ENCODE measurements at regions not wholly inside any gene's neighbourhood (a gene's known extent, or its start where the extent isn't known, plus 50 kb on each side); places are given as distances from the start of the nearest gene placed in this dataset.

DNA sequence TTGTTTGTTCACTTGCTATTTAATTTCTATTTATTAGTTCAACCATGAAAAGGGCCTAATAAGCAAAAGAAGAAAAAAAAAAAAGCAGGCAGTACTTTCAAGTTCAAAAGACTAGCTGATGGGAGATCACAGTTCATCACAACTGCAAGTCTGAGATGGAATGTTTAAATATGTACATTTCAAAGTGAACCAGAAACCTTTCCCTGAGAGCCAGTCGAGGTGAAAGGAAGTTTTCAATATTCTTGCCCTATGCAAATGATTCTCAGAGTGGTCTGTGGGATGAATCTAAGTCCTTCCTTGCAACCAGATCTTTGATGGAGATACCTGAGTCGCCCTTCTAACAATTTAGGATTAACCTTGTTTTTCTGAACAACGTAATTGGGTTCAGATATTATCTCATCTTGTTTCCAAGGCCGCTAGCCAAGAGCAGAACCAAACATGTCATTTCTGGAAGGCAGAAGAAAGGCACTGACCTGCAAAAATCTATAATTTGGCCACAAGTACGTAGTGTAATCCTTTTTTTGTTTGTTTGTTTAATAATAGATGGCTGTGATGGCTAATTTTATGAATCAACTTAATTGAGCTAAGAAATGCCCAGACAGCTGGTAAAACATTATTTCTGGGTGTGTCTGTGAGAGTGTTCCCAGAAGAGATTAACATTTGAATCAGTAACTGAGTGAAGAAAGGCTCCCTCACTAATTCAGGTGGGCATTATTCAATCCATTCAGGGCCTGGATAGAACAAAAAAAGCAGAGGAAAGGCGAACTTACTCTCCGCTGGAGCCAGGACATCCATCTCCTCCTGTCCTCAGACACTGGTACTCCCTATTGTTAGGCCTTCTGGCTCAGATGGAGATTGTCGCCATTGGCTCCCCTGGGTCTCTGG, 171.1 kb upstream of the TMPO start:
- no peak for DNase-seq (ENCODE audit: low spot score)

DNA sequence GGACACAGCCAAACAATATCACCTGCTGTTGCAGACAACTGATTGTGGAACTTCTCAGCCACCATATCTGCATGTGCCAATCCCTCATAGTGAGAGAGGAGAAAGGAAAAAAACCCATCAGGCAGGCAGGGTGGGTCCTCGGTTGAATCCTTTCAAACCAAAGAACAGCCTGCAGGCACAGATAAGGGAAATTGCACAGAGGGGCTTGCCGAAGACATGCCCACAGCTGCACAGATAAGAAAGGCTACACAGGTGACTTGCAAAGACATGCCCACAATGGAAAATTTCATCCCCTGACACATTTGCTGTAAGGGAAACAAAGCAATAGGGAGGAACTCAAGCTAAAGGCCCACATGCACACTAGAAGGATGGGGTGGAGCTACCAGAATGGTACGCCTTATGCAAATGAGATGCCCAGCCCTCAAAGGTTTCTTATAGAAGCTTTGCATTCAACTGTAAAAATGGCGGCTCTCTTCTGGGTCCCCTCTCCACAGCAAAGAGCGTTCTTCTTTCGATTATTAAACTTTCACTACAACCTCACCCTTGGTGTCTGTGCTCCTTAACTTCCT, 170.0 kb upstream of the TMPO start:
- DNase-seq (ENCODE audit: low spot score): no peak

- DNase-seq (ENCODE audit: low spot score): no peak
Measured at GRCh38 chr12:98351089-98351488, 164.3 kb upstream of the TMPO start.

DNA sequence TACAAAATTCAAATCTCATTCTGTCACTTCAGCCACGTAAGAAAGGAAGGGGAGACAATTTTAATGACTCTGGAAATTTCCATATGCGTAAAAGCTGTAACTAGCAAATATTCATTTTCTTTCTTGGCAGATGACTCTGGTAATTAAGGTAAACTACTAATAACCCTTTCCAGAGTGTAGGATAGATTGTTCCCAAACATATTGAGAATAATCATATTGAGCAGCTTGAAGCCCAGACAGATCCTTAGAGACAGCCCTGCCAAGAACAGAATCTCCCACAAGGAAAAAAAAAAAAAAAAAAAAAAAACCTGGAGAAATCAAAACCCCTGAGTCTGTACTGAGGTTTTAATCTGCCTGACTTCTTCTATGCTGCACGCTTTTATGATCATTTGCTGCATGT, 163.6 kb upstream of the TMPO start:
- DNase-seq (ENCODE audit: low spot score): no peak

DNA sequence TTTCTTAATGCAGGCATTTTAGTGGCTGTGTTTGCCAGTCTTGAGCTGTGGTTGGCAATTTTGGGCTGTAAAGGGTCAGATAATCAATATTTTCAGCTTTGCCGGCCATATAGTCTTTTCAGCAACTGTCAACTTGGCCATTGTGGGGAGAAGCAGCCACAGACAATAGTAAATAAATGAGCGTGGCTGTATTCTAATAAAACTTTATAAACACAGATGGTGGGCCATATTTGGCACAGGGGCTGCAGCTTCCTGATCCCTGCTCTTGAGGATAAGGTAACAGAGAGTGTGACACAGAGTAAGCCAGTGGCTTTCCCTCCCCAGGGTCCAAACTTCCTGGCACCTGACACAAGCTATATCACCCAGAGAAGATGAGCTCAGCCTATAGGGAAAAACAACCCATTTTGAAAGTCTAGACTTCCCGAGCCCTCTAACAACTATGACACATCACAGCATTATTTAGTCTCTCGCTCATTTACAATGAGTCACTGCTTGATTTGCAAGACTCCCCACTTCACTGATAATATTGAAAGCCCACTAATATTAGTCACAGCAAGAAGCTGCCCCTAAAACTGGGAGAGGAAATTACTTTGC, 163.1 kb upstream of the TMPO start:
- no peak for DNase-seq (ENCODE audit: low spot score)

- DNase-seq (ENCODE audit: low spot score): no peak
Measured at GRCh38 chr12:98352835-98353234, 162.6 kb upstream of the TMPO start.

DNA sequence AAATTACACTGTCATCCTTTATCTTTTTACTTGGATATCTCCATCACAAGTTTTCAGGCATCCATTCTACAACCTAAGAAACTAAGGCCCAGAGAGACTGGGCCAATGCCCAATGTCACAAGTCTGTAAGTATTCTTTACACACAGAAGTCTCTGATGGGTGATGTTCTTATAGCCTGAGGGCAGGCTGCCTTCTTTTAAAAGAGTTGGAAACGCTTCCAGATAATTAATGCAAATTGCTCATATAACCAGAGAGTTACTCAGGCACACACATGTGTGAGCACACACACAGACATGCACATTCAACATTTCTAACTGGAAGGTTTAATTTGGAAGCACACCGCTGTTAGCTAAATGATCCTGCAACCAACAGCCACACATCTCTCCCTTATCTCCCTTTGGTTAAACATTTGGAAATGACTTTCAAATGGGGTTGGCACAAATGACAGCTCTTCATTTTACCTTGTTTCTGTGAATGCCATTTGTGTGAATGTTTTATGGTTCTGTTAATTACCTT, 160.8 kb upstream of the TMPO start:
- DNase-seq (ENCODE audit: low spot score): no peak

DNA sequence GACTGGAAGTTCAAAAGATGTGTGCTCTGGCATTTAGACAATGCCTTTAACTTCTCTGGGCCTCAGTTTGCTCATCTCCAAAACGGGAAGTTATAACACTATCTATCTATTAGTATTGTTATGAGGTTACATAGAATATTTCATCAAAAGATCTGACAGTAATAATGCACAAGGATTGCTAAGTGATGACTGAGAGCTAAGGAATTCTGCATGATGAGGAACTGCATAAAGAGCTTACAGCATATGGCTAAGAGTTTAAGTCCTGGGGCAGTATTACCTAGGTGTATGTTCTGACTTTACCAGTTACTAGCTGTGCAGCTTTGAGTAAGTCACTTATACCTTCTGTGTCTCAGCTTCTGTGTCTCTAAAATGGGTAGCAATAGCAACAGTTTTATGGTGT, 160.1 kb upstream of the TMPO start:
- DNase-seq (ENCODE audit: low spot score): no peak

DNA sequence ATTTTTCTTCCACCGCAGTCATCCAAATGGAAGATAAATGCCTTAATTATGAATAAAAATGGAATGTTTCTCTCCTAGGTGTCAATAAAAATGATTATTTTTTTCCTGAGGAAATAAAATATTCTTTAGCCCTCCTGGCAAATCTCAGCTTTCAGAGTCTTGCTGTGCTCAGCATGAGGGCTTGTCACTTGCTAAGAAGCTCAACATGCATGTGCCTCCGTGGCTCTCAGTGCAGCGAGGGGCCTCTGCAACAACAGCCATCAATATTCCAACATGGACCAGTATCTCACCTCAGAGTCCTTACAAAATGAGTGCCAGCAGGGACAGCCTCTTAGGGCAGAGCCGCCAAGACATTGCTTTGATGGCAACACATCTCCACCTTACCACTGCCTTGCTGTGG, 159.5 kb upstream of the TMPO start:
- no peak for DNase-seq (ENCODE audit: low spot score)

DNA sequence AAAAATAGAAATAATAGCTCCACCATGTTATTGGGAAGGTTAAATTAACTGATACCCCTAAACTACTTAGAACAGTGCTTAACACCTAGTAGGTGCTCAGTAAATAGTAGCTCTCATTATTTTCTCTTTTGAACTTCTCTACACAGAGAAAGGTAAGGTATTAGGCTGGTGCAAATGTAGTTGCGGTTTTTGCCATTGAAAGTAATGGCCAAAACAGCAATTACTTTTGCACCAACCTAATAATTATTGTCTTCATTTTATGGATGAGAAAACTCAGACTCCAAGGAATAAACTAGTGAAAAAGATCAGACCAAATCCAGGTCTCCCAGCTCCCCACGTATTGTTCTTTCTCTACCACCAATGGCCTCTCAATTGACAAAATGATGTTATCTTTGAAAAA, 157.2 kb upstream of the TMPO start:
- no peak for DNase-seq (ENCODE audit: low spot score)

DNA sequence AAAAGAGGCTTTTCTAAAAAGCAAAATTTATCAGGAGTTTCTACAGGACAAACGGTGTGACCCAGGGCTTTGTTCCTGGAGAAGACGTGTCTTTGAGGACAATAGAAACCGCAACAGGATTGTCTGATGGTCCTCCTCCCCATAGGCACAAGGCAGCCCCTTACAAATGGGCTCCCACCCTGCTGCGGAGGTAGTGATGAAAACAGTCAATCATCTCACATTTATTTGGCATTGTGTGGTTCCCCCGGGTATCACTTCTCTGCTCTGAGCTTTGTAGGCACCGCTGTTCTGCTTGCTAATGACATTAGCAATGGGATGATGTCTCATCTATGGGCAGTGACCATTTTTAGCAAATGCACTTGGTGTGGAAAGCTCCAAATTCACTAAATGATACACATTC, 155.5 kb upstream of the TMPO start:
- no peak for DNase-seq (ENCODE audit: low spot score)

- DNase-seq (ENCODE audit: low spot score): no peak
Measured at GRCh38 chr12:98360401-98360800, 155.0 kb upstream of the TMPO start.

DNA sequence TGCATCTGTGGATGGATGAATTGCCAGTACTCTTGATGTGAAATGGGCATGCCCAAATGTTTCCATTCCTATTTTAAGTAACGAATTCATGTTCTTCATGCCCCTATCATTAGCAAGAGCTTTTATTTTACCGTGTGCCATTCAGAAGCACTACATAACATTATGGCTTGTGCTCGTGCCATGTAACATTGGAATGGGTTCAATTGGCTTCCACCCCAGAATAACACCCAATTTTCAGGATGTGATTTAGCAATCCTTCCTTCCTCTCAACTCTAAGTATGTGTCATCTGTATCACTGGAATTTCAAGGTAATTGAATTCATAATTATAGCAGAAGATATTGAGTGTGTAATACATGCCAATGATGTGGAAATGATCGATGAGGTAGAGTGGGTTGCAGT, 145.8 kb upstream of the TMPO start:
- DNase-seq (ENCODE audit: low spot score): no peak

DNA sequence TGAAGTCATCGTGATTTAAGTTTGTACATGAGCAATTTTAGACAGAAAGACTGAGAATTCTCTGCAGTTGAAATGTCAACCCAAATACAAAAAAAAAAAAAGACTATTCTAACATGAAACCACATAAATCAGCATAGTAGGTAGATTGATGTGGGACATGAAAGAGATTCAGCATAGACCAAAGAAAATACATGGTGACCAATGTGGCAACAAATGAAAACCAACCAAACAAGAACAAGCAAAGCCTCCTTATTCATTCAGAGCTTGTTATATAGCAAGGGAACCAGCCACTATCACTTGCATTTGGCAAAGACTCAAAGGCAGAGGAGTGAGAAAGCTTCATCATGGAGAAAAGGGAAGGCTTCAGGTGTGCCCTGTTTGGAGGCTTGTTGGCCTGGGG, 144.4 kb upstream of the TMPO start:
- DNase-seq (ENCODE audit: low spot score): no peak

DNA sequence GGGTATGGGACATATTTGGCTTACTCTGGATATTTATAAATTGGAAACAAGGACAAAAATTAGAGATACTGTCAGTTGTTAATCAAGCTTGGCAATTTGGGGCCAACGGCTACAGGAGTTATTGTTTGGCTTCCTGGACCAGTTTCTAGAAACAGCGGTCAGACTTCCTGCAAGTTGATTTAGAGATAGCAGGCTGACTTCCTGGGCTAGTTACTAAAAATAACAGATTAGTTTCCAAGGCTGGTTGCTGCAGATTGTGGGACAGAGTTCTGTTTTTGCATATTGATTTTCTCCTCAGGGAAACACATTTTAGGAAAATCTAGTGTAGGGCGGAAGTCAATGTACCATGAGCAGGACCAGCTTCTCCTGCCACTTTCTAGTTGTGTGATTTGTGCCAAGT, 144.0 kb upstream of the TMPO start:
- DNase-seq (ENCODE audit: low spot score): no peak

GRCh38 chr12:98372340-98373024, 142.9 kb upstream of the TMPO start:
- no peak for DNase-seq (ENCODE audit: low spot score)

DNA sequence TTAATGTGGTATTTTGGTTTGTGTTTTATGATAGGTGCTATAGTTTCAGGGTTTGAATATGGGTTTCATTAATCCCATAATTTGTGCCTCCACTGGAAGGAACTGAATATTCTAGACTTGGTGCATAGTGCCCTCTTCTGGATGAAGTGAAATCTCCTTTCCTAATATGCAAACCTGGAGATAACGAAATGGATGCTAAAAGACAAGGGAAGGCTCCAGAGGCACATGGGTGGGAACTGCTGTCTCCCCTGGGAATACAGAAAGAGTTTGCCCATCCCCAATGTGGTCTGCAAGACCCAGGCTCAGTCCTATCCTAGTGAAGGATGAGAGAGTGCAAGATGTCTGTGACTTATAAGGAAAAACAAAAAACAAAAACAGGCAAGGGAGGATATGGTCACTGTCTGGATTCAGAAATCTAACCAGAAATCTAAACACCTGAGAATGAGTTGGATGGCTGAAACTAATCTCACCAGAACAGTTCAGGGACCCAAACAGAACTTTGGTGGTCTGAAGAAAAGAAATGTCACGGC, 142.3 kb upstream of the TMPO start:
- DNase-seq (ENCODE audit: low spot score): peak; percentile 64

DNA sequence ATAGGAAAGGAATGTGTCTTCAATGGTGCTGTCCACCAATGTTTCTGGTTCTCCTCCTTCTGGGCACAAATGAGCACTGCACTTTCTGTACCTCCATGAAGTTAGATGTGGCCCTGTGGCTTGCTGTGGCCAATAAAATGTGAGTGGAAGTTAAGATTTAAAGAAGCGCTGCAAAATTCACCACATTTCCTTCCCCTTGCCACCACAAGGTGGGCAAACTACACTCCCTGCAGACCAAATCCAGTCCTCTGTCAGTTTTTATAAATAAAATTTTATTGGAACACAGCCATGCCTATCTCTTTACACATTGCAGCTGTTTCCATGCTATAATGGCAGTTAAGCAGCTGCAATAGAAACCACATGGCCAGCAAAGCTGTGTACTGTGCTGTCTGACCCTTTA, 141.4 kb upstream of the TMPO start:
- DNase-seq (ENCODE audit: low spot score): no peak

DNA sequence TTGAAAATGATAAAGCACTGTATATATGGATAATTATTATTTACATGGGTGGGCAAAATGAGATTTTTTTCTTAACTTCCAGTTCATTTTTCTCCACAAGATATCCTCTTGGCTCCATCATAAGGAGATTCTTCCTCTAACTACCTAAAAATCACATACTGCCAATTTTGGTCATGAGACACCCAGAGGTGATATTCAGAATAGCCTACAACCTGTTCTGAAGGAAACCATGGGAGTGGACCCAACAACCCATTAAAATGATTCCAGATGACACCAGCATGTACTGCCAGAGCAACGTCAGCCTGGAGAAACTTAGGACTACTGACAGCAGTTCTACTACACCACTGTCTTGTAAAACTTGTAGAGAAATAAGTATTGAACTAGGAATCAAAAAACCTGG, 136.3 kb upstream of the TMPO start:
- no peak for DNase-seq (ENCODE audit: low spot score)

DNA sequence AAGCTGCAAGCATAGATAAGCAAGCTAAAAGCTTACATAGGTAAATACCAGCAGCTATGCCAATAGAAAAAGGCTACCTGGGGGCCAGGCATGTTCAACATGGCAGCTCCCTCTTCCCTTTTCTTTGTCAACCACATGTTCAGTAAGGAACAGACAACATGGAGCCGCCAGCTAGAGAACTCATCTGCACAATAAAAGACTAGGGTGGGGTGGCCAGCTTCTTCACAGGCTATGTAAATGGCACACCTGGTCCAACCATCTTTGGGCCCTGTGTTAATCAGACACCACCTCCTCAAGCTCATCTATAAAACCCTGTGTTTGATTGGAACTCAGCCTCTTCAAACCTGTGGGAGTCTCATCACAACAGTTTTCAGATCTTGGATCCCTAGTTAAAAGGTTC, 129.7 kb upstream of the TMPO start:
- DNase-seq (ENCODE audit: low spot score): no peak

- no peak for DNase-seq (ENCODE audit: low spot score)
Measured at GRCh38 chr12:98387444-98387843, 127.9 kb upstream of the TMPO start.

DNA sequence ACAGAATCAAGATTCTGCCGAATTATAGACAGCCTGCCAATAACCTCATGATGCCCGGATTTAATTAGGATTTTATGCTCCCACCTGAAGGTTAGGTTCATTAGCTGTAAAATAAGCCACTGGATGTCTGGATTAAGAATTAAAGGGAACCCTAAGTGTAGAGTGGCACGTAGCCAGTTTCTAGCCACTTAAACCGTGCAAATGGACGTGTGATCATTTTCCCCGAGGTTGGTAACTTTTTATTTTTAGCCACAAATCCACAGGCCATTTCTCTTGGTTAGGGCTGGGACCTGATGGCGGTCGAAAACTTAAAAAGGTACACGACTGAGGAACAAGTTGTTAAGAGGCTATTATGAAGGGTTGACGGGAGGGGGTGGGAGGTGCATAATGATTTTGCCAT, 127.3 kb upstream of the TMPO start:
- DNase-seq (ENCODE audit: low spot score): no peak
